Mesenchymal stem cell (in vitro differentiated cells and primary cell): ENCODE measurements at regions not wholly inside any gene's neighbourhood (a gene's known extent, or its start where the extent isn't known, plus 50 kb on each side); places are given as distances from the start of the nearest gene placed in this dataset.

ENCODE experiments used
- DNase-seq: peaks from one replicate; pipeline ENCODE4 v3.0.0-alpha.2; 2013
- H2AFZ ChIP-seq: one replicate; pipeline ENCODE4 v1.6.1; 2013; ENCODE audit warnings: low read depth, mild to moderate bottlenecking, control low read depth, inconsistent platforms, low read length, moderate library complexity
- H2AK5ac ChIP-seq: 2 replicates; pipeline ENCODE4 v1.6.1; 2013; ENCODE audit warnings: low read length, moderate library complexity, mild to moderate bottlenecking, inconsistent platforms; ENCODE audit not compliant: severe bottlenecking
- H2BK120ac ChIP-seq: one replicate; pipeline ENCODE4 v1.6.1; 2013; ENCODE audit warnings: low read depth, mild to moderate bottlenecking, inconsistent platforms, low read length, moderate library complexity
- H2BK12ac ChIP-seq, 2 experiments: one replicate each; pipeline ENCODE4 v1.6.1; 2013; ENCODE audit warnings: inconsistent platforms in 2 of 2, low read length in 2 of 2, mild to moderate bottlenecking in 2 of 2, moderate library complexity in 2 of 2, control low read depth in 1 of 2
- H2BK15ac ChIP-seq: one replicate; pipeline ENCODE4 v1.6.1; 2013; ENCODE audit warnings: mild to moderate bottlenecking, low read depth, inconsistent platforms; ENCODE audit not compliant: poor library complexity, severe bottlenecking
- H2BK5ac ChIP-seq: 2 replicates; pipeline ENCODE4 v1.6.1; 2013; ENCODE audit warnings: low read depth, mild to moderate bottlenecking, low read length, control low read depth, inconsistent platforms; ENCODE audit not compliant: poor library complexity, severe bottlenecking
- H3K14ac ChIP-seq, 2 experiments: one replicate each; pipeline ENCODE4 v1.6.1; 2013; ENCODE audit warnings: inconsistent platforms in 2 of 2, low read length in 2 of 2, control low read depth in 1 of 2, mild to moderate bottlenecking in 1 of 2, moderate library complexity in 1 of 2
- H3K18ac ChIP-seq, 2 experiments: one replicate each; pipeline ENCODE4 v1.6.1; 2013; ENCODE audit warnings: inconsistent platforms in 2 of 2, low read length in 2 of 2, control low read depth in 1 of 2, low read depth in 1 of 2, mild to moderate bottlenecking in 1 of 2
- H3K23ac ChIP-seq, 2 experiments: one replicate each; pipeline ENCODE4 v1.6.1; 2013; ENCODE audit warnings: inconsistent platforms in 2 of 2, low read length in 2 of 2, mild to moderate bottlenecking in 2 of 2, moderate library complexity in 2 of 2, control low read depth in 1 of 2
- H3K27ac ChIP-seq: 2 replicates; pipeline ENCODE4 v1.5.1; 2013; ENCODE audit warnings: mild to moderate bottlenecking, moderate library complexity, low read length, control low read depth, inconsistent platforms; ENCODE audit not compliant: poor library complexity, severe bottlenecking
- H3K27me3 ChIP-seq, 2 experiments: 2 replicates each; pipeline versions ENCODE4 v1.6.1 to v1.7.0; 2013; ENCODE audit warnings: low read length in 2 of 2, mild to moderate bottlenecking in 2 of 2, moderate library complexity in 2 of 2, control low read depth in 1 of 2, inconsistent platforms in 1 of 2; ENCODE audit not compliant: control insufficient read depth in 1 of 2, insufficient read depth in 1 of 2
- H3K36me3 ChIP-seq, 2 experiments: 2 replicates each; pipeline versions ENCODE4 v1.6.1 to v1.7.0; 2013; ENCODE audit warnings: low read length in 2 of 2, control low read depth in 1 of 2, inconsistent platforms in 1 of 2, low read depth in 1 of 2, mild to moderate bottlenecking in 1 of 2; ENCODE audit not compliant: insufficient read depth in 2 of 2, control insufficient read depth in 1 of 2
- H3K4ac ChIP-seq, 2 experiments: one replicate each; pipeline ENCODE4 v1.6.1; 2013; ENCODE audit warnings: inconsistent platforms in 2 of 2, low read length in 2 of 2, mild to moderate bottlenecking in 2 of 2, moderate library complexity in 2 of 2, control low read depth in 1 of 2, low read depth in 1 of 2
- H3K4me1 ChIP-seq: 2 replicates; pipeline ENCODE4 v1.6.1; 2013; ENCODE audit warnings: low read depth, low read length, control low read depth; ENCODE audit not compliant: control insufficient read depth, insufficient read depth
- H3K4me2 ChIP-seq: 2 replicates; pipeline ENCODE4 v1.6.1; 2013; ENCODE audit warnings: low read length, mild to moderate bottlenecking, inconsistent platforms; ENCODE audit not compliant: poor library complexity, severe bottlenecking
- H3K4me3 ChIP-seq, 2 experiments: 2 replicates each; pipeline versions ENCODE4 v1.5.1 to v1.7.0; 2013; ENCODE audit warnings: low read length in 2 of 2, mild to moderate bottlenecking in 2 of 2, control low read depth in 1 of 2, low read depth in 1 of 2; ENCODE audit not compliant: insufficient read depth in 1 of 2
- H3K79me1 ChIP-seq: replicated peaks from 2 replicates; pipeline ENCODE4 v1.6.1; 2013; ENCODE audit warnings: mild to moderate bottlenecking, control low read depth, low read length, inconsistent platforms; ENCODE audit not compliant: poor library complexity, severe bottlenecking
- H3K9ac ChIP-seq: 2 replicates; pipeline ENCODE4 v1.7.0; 2013; ENCODE audit warnings: mild to moderate bottlenecking, low read length, moderate library complexity
- H3K9me3 ChIP-seq: 2 replicates; pipeline ENCODE4 v1.7.0; 2013; ENCODE audit warnings: mild to moderate bottlenecking, low read length; ENCODE audit not compliant: control insufficient read depth
- H4K8ac ChIP-seq: one replicate; pipeline ENCODE4 v1.6.1; 2013; ENCODE audit warnings: inconsistent platforms, mild to moderate bottlenecking, low read length, moderate library complexity
- H4K91ac ChIP-seq: one replicate; pipeline ENCODE4 v1.6.1; 2013; ENCODE audit warnings: mild to moderate bottlenecking, low read length, inconsistent platforms
- WGBS: methylation state at CpG from one replicate; pipeline ENCODE4 v1.1.7; 2013; ENCODE audit warnings: mixed read lengths; 5-methylcytosine and 5-hydroxymethylcytosine counted together

GRCh38 chr1:5296095-5296494, 641.7 kb downstream of the AJAP1 start:
- 71% methylated on average over 11 of the region's 12 CpGs for WGBS
- no peaks in the 10 kb centered on the region for H3K9me3 ChIP-seq

DNA sequence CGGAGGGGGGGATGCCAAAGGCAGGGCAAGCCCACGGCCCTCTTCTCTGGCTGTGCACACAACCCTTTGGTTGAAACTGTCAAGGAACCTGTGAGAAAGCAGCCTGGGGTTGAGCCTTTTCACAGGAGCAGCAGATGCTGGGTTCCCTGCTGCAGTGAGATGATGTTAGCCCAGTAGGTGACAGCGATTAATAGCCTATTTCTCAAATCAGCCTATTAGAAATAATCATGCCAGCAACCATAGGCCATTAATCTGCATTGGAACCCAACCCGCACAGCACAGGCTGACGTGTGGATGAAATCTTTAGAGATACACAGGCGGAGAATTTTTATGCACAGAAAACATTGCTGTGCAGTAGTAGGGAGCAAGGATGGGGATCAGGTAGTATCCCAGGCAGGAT, 637.5 kb downstream of the AJAP1 start:
- no peak overlapping the region for H2BK12ac ChIP-seq
- H3K4me1 ChIP-seq: no peaks in the 10 kb centered on the region

More at GRCh38 chr1:5296095-5296494, 641.7 kb downstream of the AJAP1 start:
- Histone ChIP-seq H2BK120ac (no peak overlapping the region), H3K4me3 (no peak overlapping the region), H3K27me3 (no peaks in the 10 kb centered on the region), H3K18ac (no peak overlapping the region), H2BK5ac (no peak overlapping the region), H3K23ac (no peak overlapping the region), H2BK12ac (no peak overlapping the region), H2AFZ (no peak overlapping the region), H4K8ac (no peak overlapping the region), H3K79me1 (no peaks in the 10 kb centered on the region), H3K36me3 (no peaks in the 10 kb centered on the region), H3K4ac (no peak overlapping the region), H3K14ac (no peak overlapping the region), H2BK15ac (no peak overlapping the region), H3K27ac (no peak overlapping the region), H4K91ac (no peak overlapping the region), H3K4me1 (no peaks in the 10 kb centered on the region), H3K9ac (no peak overlapping the region), H2AK5ac (no peak overlapping the region), H3K4me2 (no peak overlapping the region)
- no peak for DNase-seq

GRCh38 chr1:5287178-5288150, 633.1 kb downstream of the AJAP1 start:
- DNase-seq: no peak
- H2BK12ac ChIP-seq: no peak overlapping the region
- no peak overlapping the region for H4K8ac ChIP-seq
- peaks cover 9% of the 10 kb centered on the region for H3K9me3 ChIP-seq
- H3K79me1 ChIP-seq: no peaks in the 10 kb centered on the region
- H3K9ac ChIP-seq: no peak overlapping the region
- H3K14ac ChIP-seq: no peak overlapping the region
- H3K4me3 ChIP-seq: no peak overlapping the region
- no peaks in the 10 kb centered on the region for H3K27me3 ChIP-seq
- no peak overlapping the region for H2BK5ac ChIP-seq
- H2AK5ac ChIP-seq: no peak overlapping the region
- no peak overlapping the region for H3K18ac ChIP-seq
- no peak overlapping the region for H3K4ac ChIP-seq
- H3K4me2 ChIP-seq: no peak overlapping the region
- 63% methylated on average over 17 of the region's 17 CpGs for WGBS
- H3K23ac ChIP-seq: no peak overlapping the region
- no peak overlapping the region for H2BK15ac ChIP-seq
- H3K27ac ChIP-seq: no peak overlapping the region
- no peaks in the 10 kb centered on the region for H3K4me1 ChIP-seq
- no peak overlapping the region for H4K91ac ChIP-seq
- no peak overlapping the region for H2BK120ac ChIP-seq
- H2AFZ ChIP-seq: no peak overlapping the region
- H3K36me3 ChIP-seq: no peaks in the 10 kb centered on the region

More for the DNA sequence above, 637.5 kb downstream of the AJAP1 start:
- Histone ChIP-seq H3K14ac (no peak overlapping the region), H3K4ac (no peak overlapping the region), H3K27me3 (no peaks in the 10 kb centered on the region), H3K79me1 (no peaks in the 10 kb centered on the region), H4K91ac (no peak overlapping the region), H3K4me2 (no peak overlapping the region), H2AK5ac (no peak overlapping the region), H2BK120ac (no peak overlapping the region), H2AFZ (no peak overlapping the region), H3K18ac (no peak overlapping the region), H3K9ac (no peak overlapping the region), H3K9me3 (peaks cover 4% of the 10 kb centered on the region), H2BK5ac (no peak overlapping the region), H3K36me3 (no peaks in the 10 kb centered on the region), H4K8ac (no peak overlapping the region), H3K27ac (no peak overlapping the region), H2BK15ac (no peak overlapping the region), H3K4me3 (no peak overlapping the region), H3K23ac (no peak overlapping the region)
- 65% methylated on average over 6 of the region's 6 CpGs for WGBS
- no peak for DNase-seq

- no peak overlapping the region for H3K14ac ChIP-seq
- H3K18ac ChIP-seq: no peak overlapping the region
- H3K79me1 ChIP-seq: no peaks in the 10 kb centered on the region
- no peak overlapping the region for H2AK5ac ChIP-seq
- no peak overlapping the region for H4K91ac ChIP-seq
- no peak overlapping the region for H2BK5ac ChIP-seq
- H2AFZ ChIP-seq: no peak overlapping the region
- H3K23ac ChIP-seq: no peak overlapping the region
- H2BK15ac ChIP-seq: no peak overlapping the region
- no peaks in the 10 kb centered on the region for H3K36me3 ChIP-seq
- H2BK12ac ChIP-seq: no peak overlapping the region
- H4K8ac ChIP-seq: no peak overlapping the region
- H3K4ac ChIP-seq: no peak overlapping the region
- H3K4me2 ChIP-seq: no peak overlapping the region
- H3K27ac ChIP-seq: no peak overlapping the region
- DNase-seq: no peak
- H3K4me1 ChIP-seq: no peaks in the 10 kb centered on the region
- 48% methylated on average over 2 of the region's 2 CpGs for WGBS
- no peak overlapping the region for H2BK120ac ChIP-seq
- H3K9ac ChIP-seq: no peak overlapping the region
- H3K4me3 ChIP-seq: no peak overlapping the region
- no peaks in the 10 kb centered on the region for H3K27me3 ChIP-seq
- H3K9me3 ChIP-seq: peaks cover 9% of the 10 kb centered on the region
Measured at GRCh38 chr1:5286244-5286643, 631.8 kb downstream of the AJAP1 start.
